DMS153 (cell line): ENCODE measurements at regions not wholly inside any gene's neighbourhood (a gene's known extent, or its start where the extent isn't known, plus 50 kb on each side); places are given as distances from the start of the nearest gene placed in this dataset.
A peak's percentile ranks its signal among the peaks of the same experiment; 100 is the strongest.
"Not testable (repeated sequence)": the region's sequence is repeated elsewhere in the genome, so short reads cannot be mapped to it uniquely, and the experiment has no call there.

Experiments
- DNase-seq: peaks from one replicate; lab custom pipeline; 2025; lab: John Stamatoyannopoulos, UW

GRCh38 chr9:31471010-31471409 is 913.4 kb upstream of the ACO1 start:
- DNase-seq = peak; percentile 23

DNA sequence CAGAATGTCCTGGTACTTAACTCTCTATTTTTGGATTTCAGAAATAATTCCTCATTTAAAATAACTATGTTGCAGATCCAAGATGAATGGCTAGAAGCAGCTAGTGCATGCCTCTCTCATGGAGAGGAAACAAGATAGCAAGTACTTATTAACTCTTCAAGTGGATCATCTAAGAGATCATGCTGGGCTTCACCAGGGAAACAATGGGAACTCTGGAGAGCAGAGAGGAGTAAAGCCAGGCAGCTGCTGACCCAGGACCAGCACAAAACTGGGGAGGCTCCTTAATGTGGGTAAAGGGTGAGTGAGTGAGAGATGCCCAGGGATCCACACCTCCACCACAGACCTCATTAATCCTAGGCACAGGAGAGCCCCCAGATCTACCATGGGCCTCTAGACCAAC is 897.8 kb upstream of the ACO1 start:
- DNase-seq = no peak

DNA sequence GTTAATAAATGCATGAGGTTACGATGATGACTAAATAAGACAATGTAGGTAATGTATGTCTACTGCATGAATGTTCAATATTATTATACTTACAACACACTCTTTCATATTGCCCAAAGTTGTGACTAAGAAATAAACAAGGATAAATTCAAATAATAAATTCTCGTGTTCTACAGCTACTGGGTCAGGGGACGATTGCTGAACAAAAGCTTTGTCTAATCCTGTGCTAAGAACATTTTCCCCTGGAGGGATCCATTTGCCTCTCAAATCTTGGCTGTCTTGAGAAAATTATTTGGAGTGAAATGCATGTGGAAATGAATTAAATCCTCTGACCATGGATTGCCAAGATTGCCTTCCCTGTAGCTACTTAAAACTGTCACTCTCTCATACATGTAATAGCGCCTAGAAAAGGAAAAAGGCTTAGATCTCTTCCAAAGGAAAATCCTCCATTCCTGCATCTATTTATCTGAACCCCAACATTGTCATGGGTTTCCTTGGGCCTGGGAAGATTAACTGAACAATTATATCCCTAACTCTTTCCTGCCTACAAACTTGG is 893.8 kb upstream of the ACO1 start:
- DNase-seq = no peak

DNA sequence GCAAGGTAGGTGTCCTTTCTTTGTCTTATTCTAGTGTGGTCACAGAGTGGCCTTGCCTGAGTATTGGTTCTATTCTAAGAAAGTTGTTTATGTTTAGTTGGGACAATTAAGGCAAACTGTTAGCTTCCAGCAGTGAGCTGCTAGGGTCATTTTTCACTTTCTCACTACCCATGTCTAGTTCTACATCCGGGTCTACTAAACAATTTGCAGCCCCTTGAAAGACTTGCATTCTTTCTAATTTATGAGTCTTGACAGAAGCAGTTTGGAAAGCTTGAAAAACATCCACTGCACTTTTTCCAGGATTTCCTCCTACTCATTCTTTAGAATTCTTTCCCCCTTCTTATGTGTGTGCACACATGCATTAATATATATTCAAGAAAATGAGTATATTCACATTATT is 892.2 kb upstream of the ACO1 start:
- no peak for DNase-seq

- no peak for DNase-seq
Observed at GRCh38 chr9:31500422-31500821, 884.0 kb upstream of the ACO1 start.

- DNase-seq = no peak
Observed at GRCh38 chr9:31519011-31519410, 865.4 kb upstream of the ACO1 start.

DNA sequence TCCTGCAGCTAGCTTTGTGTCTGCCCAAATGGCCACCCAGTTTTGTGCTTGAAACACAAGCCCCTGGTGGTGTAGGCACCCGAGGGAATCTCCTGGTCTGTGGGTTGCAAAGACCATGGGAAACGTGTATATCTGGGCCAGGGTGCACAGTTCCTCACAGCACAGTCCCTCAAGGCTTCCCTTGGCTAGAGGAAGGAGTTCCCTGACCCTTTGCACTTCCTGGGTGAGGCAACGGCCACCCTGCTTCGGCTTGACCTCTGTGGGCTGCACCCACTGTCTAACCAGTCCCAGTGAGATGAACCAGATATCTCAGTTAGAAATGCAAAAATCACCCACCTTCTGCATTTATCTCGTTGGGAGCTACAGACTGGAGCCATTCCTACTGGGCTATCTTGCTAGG is 865.0 kb upstream of the ACO1 start:
- no peak for DNase-seq

- DNase-seq = no peak
Observed at GRCh38 chr9:31519826-31520225, 864.6 kb upstream of the ACO1 start.

DNA sequence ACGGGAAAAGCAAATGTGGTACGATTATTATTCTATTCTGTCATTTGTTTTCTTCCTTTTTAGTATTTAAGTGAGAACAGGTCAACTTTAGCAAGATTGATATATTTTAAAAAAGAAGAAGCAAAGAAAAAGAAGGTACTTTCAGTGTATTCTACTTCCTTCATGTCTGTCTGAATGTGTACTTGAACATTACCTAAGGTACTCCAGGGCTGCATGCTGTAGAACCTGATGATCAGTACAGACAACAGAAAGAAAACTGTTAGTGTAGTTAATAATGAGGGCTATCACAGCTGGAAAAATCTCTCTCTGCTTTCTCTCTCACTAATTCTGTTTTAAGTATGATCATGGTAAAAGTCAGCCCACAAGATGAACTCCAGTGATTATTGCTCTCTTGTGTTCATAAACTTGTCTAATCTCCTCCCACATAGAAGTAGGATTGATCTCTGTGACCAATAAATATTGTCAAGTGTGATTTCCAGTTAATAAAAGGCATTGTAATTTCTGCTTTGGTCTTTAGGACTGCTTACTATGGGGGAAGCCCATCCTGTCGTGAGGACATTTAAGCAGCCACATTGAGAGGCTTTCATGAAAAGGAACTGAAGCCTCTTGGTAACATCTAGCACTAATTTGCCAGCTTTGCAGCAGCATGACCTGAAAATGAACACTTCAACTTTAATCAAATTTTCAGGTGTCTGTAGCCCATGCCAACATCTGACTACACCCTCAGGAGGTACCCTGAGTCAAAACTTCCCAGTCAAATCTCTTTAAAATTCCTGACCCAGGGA is 864.0 kb upstream of the ACO1 start:
- no peak for DNase-seq

- no peak for DNase-seq
Observed at GRCh38 chr9:31535651-31536050, 848.8 kb upstream of the ACO1 start.

DNA sequence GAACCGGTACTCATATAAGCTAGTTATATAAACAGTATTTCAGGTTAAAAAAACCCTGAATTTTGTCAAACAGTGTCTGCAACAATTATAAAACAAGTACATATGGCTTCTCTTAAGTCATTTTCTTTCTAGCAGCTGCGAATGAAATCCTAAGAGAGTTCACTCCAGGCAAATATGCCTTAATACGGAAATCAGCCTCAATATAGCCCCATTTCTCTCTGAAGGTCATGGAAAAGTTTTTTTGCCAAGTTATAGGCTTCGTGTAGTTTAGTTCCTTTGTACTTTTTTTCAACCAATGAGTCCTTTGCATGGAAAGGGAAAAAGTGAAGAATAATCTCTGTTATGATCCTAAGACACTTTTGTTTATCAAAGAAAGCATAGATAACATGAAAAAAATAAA is 848.0 kb upstream of the ACO1 start:
- no peak for DNase-seq

- DNase-seq = no peak
Observed at GRCh38 chr9:31541721-31542281, 842.6 kb upstream of the ACO1 start.

- DNase-seq = peak; percentile 65
Observed at GRCh38 chr9:31542384-31543055, 841.9 kb upstream of the ACO1 start.

GRCh38 chr9:31554941-31555340 is 829.5 kb upstream of the ACO1 start:
- no peak for DNase-seq

GRCh38 chr9:31556667-31557463 is 827.6 kb upstream of the ACO1 start:
- DNase-seq = no peak

DNA sequence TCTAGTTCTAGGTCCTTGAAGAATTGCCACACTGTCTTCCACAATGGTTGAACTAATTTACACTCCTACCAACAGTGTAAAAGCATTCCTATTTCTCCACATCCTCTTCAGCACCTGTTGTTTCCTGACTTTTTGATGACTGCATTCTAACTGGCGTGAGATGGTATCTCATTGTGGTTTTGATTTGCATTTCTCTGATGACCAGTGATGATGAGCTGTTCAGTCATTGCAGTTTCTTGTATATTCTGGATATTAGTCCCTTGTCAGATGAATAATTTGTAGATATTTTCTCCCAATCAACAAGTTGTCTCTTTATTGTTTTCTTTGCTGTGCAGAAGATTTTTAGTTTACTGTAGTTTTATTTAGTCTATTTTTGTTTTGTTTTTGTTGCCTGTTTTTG is 812.3 kb upstream of the ACO1 start:
- DNase-seq = not testable (repeated sequence)

DNA sequence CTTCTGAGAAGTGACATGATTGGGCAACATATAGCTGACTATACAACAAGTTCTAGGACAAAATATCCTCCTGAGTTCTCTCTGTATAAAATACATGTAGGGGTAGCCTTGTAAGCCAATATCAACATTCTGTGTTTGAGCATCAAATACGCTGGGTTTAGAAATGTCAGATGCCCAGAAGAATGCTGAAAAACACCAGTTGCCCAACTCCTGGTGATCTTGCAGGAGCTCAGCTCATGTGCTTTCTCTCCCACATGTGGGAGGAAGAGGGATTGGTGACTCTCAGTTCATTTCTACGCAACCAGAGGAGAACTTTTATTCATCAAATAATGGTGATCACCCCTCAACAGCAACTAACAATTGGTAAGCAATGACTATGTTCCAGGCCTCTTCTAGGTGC is 810.9 kb upstream of the ACO1 start:
- DNase-seq = no peak

- no peak for DNase-seq
Observed at GRCh38 chr9:31574006-31574765, 810.3 kb upstream of the ACO1 start.

GRCh38 chr9:31582071-31582470 is 802.4 kb upstream of the ACO1 start:
- no peak for DNase-seq

GRCh38 chr9:31582561-31582960 is 801.9 kb upstream of the ACO1 start:
- no peak for DNase-seq

- no peak for DNase-seq
Observed at GRCh38 chr9:31585158-31585557, 799.3 kb upstream of the ACO1 start.

DNA sequence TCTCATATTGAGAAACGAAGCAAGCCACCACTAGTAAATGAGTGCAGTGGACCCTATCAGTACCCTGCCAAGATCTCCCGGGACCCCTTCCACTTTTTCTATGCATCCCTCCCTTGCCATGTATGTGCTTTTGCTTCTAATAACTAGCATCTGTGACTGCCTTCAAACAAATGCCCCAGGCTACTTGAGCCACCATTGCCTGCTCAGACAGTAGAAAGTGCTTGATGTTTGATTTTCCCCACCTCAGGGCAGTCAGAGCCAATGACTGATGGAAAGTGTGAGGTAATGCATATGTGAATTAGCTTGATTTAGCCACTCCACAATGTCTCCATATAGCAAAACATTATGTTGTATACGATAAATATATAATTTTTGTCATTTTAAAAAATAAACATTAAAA is 797.3 kb upstream of the ACO1 start:
- no peak for DNase-seq
